HepG2 (cell line): ENCODE measurements at regions not wholly inside any gene's neighbourhood (a gene's known extent, or its start where the extent isn't known, plus 50 kb on each side); places are given as distances from the start of the nearest gene placed in this dataset.
A peak's percentile ranks its signal among the peaks of the same experiment; 100 is the strongest.

Source experiments
- ATAC-seq: fragments of 200-7000 bp; cut with Tn5 transposase; 3 replicates; pipeline ENCODE4 v1.9.1; 2020; ENCODE audit warnings: mild to moderate bottlenecking, moderate library complexity
- BruUV-seq: library from RNA; stranded (reverse); fragments of 400-500 nt; replicated peaks from 2 replicates; lab custom pipeline; 2021; lab: Mats Ljungman, UMichigan
- CTCF ChIA-PET: fragments of 300-600 bp; formaldehyde crosslinking; extraction: SDS; loops from one replicate; lab custom pipeline; 2021; ENCODE audit warnings: low total read pairs, inconsistent platforms, low intra/inter-chr PET ratio; lab: Yijun Ruan, JAX
- POLR2A ChIA-PET: fragments of 350-600 bp; sonication (Branson Sonifier 250); formaldehyde crosslinking; loops from one replicate; lab custom pipeline; 2020; ENCODE audit warnings: antibody characterized with exemption, inconsistent platforms; lab: Yijun Ruan, JAX
- DNase-seq: peaks from one replicate; pipeline ENCODE4 v3.0.0-alpha.2; 2015; ENCODE audit warnings: low spot score
- FAIRE-seq: peaks from 3 replicates; lab custom pipeline; 2011; peaks lifted over from hg19 to GRCh38; lab: Jason Lieb, UNC
- H2AFZ ChIP-seq: one replicate; pipeline ENCODE4 v1.6.1; 2011; ENCODE audit warnings: low read length, inconsistent platforms
- H3K27ac ChIP-seq: fragments of 300-600 bp; 3 replicates; pipeline ENCODE4 v1.8.0; 2011; ENCODE audit warnings: mixed run types, mild to moderate bottlenecking, mixed read lengths, low read length, inconsistent platforms; ENCODE audit not compliant: insufficient read depth; ENCODE audit errors: extremely low read length
- H3K27me3 ChIP-seq, 2 experiments: fragments of 200-600 bp in 1 of 2; 2 replicates in 1 of 2; 3 replicates in 1 of 2; pipeline versions ENCODE4 v1.6.0 to v1.8.0; 2011; ENCODE audit warnings: low read length in 2 of 2, mild to moderate bottlenecking in 2 of 2, moderate library complexity in 2 of 2, inconsistent platforms in 1 of 2; ENCODE audit not compliant: insufficient read depth in 2 of 2, control insufficient read depth in 1 of 2
- H3K36me3 ChIP-seq, 2 experiments: fragments of 200-600 bp in 1 of 2; replicated peaks in 1 of 2; 2 replicates in 1 of 2; 3 replicates in 1 of 2; pipeline versions ENCODE4 v1.5.1 to v1.8.0; 2011; ENCODE audit warnings: low read length in 2 of 2, inconsistent platforms in 1 of 2; ENCODE audit not compliant: insufficient read depth in 2 of 2, control insufficient read depth in 1 of 2
- H3K4me1 ChIP-seq: 2 replicates; pipeline ENCODE4 v1.5.1; 2012; ENCODE audit warnings: low read length, inconsistent platforms; ENCODE audit not compliant: insufficient read depth
- H3K4me2 ChIP-seq: 2 replicates; pipeline ENCODE4 v1.6.0; 2011; ENCODE audit warnings: low read depth, low read length, inconsistent platforms
- H3K4me3 ChIP-seq, 3 experiments: fragments of 200-600 bp in 1 of 3; sonication (generic), shearing (Covaris generic) in 1 of 3; replicated peaks in 1 of 3; 2 replicates each; pipeline ENCODE4 v1.5.1; 2011 to 2016; ENCODE audit warnings: low read length in 3 of 3, inconsistent platforms in 2 of 3, low read depth in 2 of 3, mild to moderate bottlenecking in 2 of 3, control low read depth in 1 of 3, mixed read lengths in 1 of 3; ENCODE audit not compliant: insufficient read depth in 1 of 3
- H3K79me2 ChIP-seq: one replicate; pipeline ENCODE4 v1.6.1; 2011; ENCODE audit warnings: low read length, inconsistent platforms; ENCODE audit not compliant: insufficient read depth
- H3K9ac ChIP-seq: 2 replicates; pipeline ENCODE4 v1.6.0; 2011; ENCODE audit warnings: mild to moderate bottlenecking, low read depth, low read length, inconsistent platforms; ENCODE audit not compliant: insufficient read depth
- H3K9me3 ChIP-seq: 2 replicates; pipeline ENCODE4 v1.5.1; 2012; ENCODE audit warnings: mild to moderate bottlenecking, low read length
- H4K20me1 ChIP-seq: 2 replicates; pipeline ENCODE4 v1.6.0; 2011; ENCODE audit warnings: inconsistent platforms, mild to moderate bottlenecking, low read length, moderate library complexity; ENCODE audit not compliant: insufficient read depth
- EHMT2 ChIP-seq: fragments of 200-600 bp; sonication (generic); IDR thresholded peaks from 2 replicates; pipeline ENCODE4 v1.7.0; 2017; ENCODE audit warnings: antibody characterized with exemption, low read depth, low read length, borderline replicate concordance
- FOSL2 ChIP-seq: sonication (generic); formaldehyde crosslinking; IDR thresholded peaks from 2 replicates; pipeline ENCODE4 v1.4.0; 2020; ENCODE audit warnings: missing genetic modification reagents
- HDAC2 ChIP-seq: sonication (generic); formaldehyde crosslinking; IDR thresholded peaks from 2 replicates; pipeline ENCODE4 v1.4.0; 2020; ENCODE audit warnings: missing genetic modification reagents
- HMG20B ChIP-seq: conservative IDR thresholded peaks from 2 replicates; pipeline ENCODE4 v1.6.1; 2016; ENCODE audit warnings: missing genetic modification reagents, missing compliant biosample characterization
- JDP2 ChIP-seq: sonication (generic); formaldehyde crosslinking; IDR thresholded peaks from 2 replicates; pipeline ENCODE4 v1.8.1; 2022; ENCODE audit warnings: missing genetic modification reagents, borderline replicate concordance
- KLF13 ChIP-seq: sonication (generic); formaldehyde crosslinking; IDR thresholded peaks from 2 replicates; pipeline ENCODE4 v1.4.0; 2020; ENCODE audit warnings: mild to moderate bottlenecking, missing genetic modification reagents
- MIER2 ChIP-seq: IDR thresholded peaks from 2 replicates; pipeline ENCODE4 v1.6.1; 2016; ENCODE audit warnings: missing biosample characterization, missing genetic modification reagents
- ZBTB3 ChIP-seq: sonication (generic); formaldehyde crosslinking; IDR thresholded peaks from 2 replicates; pipeline ENCODE4 v1.4.0; 2020; ENCODE audit warnings: low read depth, mild to moderate bottlenecking, moderate library complexity, missing genetic modification reagents, borderline replicate concordance
- ZFP36 ChIP-seq: fragments of 150-350 bp; IDR thresholded peaks from 2 replicates; pipeline ENCODE4 v1.6.1; 2018; ENCODE audit warnings: borderline replicate concordance, low read length, low read depth; ENCODE audit not compliant: partially characterized antibody
- ZNF382 ChIP-seq: sonication (generic); formaldehyde crosslinking; IDR thresholded peaks from 2 replicates; pipeline ENCODE4 v1.5.0; 2020; ENCODE audit warnings: missing genetic modification reagents, mild to moderate bottlenecking, borderline replicate concordance
- ZNF563 ChIP-seq: sonication (generic); formaldehyde crosslinking; IDR thresholded peaks from 2 replicates; pipeline ENCODE4 v1.8.0; 2022; ENCODE audit warnings: mild to moderate bottlenecking, moderate library complexity, missing genetic modification reagents
- ZNF616 ChIP-seq: sonication (generic); formaldehyde crosslinking; IDR thresholded peaks from 2 replicates; pipeline ENCODE4 v1.5.0; 2020; ENCODE audit warnings: low read depth, mild to moderate bottlenecking, missing genetic modification reagents
- ZNF781 ChIP-seq: sonication (generic); formaldehyde crosslinking; IDR thresholded peaks from 2 replicates; pipeline ENCODE4 v1.5.1; 2020; ENCODE audit warnings: borderline replicate concordance, mild to moderate bottlenecking, missing genetic modification reagents; ENCODE audit errors: not compliant biosample characterization
- WGBS: methylation state at CpG from one replicate; pipeline ENCODE4 v1.1.6; 2017; ENCODE audit warnings: low lambda C conversion rate; 5-methylcytosine and 5-hydroxymethylcytosine counted together
- in situ Hi-C: cut with HindIII; loops from 2 replicates; pipeline ENCODE4 v1.10.0; 2017; ENCODE audit warnings: low pct_unique_long_range_greater_than_20kb; ENCODE audit not compliant: extremely low pct_ligation_motif_present
- intact Hi-C: fragments of 100-400 bp; cut with micrococcal nuclease; formaldehyde crosslinking; loops from one replicate; pipeline ENCODE4 v1.10.0; 2022; ENCODE audit not compliant: unreplicated experiment
- TF ChIP-seq, protein P1 (sequence below): sonication (generic); formaldehyde crosslinking; IDR thresholded peaks from 2 replicates; pipeline ENCODE4 v1.5.1; 2020; ENCODE audit warnings: mild to moderate bottlenecking, missing genetic modification reagents, moderate library complexity
- TF ChIP-seq, protein P2 (sequence below): sonication (generic); formaldehyde crosslinking; IDR thresholded peaks from 2 replicates; pipeline ENCODE4 v1.4.0; 2020; ENCODE audit warnings: missing genetic modification reagents

DNA sequence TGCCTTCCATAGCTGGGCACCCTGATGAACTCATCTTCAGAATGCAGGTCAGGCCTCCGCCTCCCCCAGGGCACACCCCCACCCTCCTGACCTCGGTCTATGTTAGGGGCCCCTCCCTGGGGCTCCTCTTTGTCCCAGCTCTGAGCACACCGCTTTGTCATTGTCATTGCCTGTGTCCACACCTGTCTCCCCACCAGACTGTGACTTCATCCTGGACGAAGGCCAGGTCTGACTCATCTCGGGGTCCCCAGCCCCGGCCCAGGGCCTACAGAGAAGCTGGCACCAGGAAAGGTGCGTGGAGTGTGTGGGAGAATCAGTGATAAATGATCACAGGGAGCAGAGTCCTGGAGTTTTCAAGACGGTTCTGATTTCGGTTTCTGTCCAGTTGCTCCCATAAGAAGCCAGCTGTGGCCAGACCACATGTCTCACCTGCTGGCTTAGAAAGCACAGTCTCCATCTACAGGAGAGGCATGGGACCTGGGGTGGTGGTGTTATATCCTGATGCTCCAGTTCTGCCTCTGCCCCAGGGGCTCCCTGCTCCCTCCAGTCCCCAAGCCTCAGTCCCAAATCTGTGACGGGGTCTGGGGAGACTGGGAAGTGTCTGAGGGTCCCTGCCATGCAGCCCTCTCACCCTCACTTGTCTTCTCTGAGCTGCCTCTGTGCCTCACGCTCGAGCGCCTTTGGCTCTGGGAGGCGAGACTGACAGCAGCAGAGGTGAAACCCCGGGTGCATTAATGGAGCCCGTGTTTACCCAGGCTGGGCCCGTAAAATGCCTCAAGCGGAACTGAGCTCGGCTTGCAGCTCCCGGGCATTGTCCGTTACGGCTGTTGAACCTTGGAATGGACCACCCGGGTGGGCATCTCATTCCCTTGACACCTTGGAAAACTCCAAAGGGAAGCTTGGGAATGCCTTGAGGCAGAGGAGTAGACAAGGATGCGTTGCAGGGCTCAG is 85.5 kb upstream of the WNT11 start (continued):
- TF ChIP-seq, protein P1, sequence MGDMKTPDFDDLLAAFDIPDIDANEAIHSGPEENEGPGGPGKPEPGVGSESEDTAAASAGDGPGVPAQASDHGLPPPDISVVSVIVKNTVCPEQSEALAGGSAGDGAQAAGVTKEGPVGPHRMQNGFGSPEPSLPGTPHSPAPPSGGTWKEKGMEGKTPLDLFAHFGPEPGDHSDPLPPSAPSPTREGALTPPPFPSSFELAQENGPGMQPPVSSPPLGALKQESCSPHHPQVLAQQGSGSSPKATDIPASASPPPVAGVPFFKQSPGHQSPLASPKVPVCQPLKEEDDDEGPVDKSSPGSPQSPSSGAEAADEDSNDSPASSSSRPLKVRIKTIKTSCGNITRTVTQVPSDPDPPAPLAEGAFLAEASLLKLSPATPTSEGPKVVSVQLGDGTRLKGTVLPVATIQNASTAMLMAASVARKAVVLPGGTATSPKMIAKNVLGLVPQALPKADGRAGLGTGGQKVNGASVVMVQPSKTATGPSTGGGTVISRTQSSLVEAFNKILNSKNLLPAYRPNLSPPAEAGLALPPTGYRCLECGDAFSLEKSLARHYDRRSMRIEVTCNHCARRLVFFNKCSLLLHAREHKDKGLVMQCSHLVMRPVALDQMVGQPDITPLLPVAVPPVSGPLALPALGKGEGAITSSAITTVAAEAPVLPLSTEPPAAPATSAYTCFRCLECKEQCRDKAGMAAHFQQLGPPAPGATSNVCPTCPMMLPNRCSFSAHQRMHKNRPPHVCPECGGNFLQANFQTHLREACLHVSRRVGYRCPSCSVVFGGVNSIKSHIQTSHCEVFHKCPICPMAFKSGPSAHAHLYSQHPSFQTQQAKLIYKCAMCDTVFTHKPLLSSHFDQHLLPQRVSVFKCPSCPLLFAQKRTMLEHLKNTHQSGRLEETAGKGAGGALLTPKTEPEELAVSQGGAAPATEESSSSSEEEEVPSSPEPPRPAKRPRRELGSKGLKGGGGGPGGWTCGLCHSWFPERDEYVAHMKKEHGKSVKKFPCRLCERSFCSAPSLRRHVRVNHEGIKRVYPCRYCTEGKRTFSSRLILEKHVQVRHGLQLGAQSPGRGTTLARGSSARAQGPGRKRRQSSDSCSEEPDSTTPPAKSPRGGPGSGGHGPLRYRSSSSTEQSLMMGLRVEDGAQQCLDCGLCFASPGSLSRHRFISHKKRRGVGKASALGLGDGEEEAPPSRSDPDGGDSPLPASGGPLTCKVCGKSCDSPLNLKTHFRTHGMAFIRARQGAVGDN (CRISPR knock-in tag), result peak; percentile 23; the same call in 1 of the 2 replicates
- TF ChIP-seq ZNF563 (CRISPR knock-in tag), result peak; percentile 87
- TF ChIP-seq HDAC2 (CRISPR knock-in tag), result no peak
- no peak for TF ChIP-seq EHMT2
- TF ChIP-seq FOSL2 (CRISPR knock-in tag), result peak; percentile 85

DNA sequence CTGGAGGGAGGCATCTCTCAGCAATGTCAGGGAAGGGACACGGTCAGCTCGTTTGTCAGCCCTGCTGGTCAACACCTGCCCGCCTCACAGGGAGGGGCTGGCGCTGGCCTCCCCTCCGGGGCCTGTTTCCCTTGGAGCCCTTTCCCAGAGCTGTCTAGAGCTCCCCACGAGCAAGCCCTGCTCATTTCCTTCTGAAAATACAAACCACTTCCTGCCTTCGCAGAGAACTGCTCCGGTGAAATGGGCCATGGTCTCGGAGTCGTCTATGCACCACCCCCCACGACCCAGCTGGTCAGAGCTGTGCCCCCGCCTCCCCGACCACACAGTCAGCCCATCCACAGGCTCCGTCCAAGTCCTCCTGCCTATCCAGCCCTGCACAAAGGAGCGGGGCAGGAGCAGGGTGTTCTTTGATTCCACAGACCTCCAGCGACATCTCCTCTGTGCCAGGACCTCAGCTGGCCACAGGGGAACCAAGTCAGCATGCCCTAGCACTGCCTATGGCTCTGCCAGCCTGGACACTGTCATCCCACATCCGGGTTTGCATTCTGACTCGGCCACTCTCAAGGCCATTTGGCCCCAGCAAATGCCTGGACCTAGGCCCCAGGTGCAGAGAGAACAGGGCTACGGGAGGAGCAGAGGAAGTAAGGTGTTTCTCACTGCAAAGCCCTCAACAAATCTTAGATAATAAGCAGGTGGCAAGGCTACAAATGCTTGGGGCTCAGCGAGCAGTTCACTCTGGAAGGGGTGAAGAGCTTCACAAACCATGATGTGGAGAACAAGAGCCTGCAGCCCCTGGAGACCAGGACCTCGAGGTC is 82.1 kb upstream of the WNT11 start:
- BruUV-seq, result no TSS peak
- DNase-seq (no peak), ATAC-seq (peak; percentile 13; the same call in 2 of the 3 replicates), FAIRE-seq (no peak)
- H3K79me2 ChIP-seq, result no peaks in the 10 kb centered on the region
- peaks cover 3 to 27% of the 10 kb centered on the region in 2 experiments; a peak in 3 of 5 replicates for H3K27me3 ChIP-seq
- ChIA-PET POLR2A (no interaction called here), CTCF (no interaction called here)
- no peak overlapping the region for H3K27ac ChIP-seq
- no peak overlapping the region for H3K9ac ChIP-seq
- no peaks in the 10 kb centered on the region for H3K9me3 ChIP-seq
- 21% methylated on average over 11 of the region's 21 CpGs for WGBS
- H3K4me2 ChIP-seq, result peak overlapping the region; percentile 5; the same call in 1 of the 2 replicates
- in situ Hi-C loops (no loop called here), intact Hi-C loops (no loop called here)
- H3K4me1 ChIP-seq, result peaks cover 9% of the 10 kb centered on the region; the same call in 1 of the 2 replicates
- H3K4me3 ChIP-seq, result no peak overlapping the region
- H4K20me1 ChIP-seq, result no peaks in the 10 kb centered on the region
- H3K36me3 ChIP-seq, result no peaks in the 10 kb centered on the region
- H2AFZ ChIP-seq, result no peak overlapping the region
- TF ChIP-seq KLF13 (CRISPR knock-in tag) (no peak), ZNF616 (CRISPR knock-in tag) (no peak), HMG20B (no peak), ZFP36 (no peak), MIER2 (CRISPR knock-in tag) (no peak), ZBTB3 (CRISPR knock-in tag) (no peak), JDP2 (CRISPR knock-in tag) (no peak), ZNF382 (no peak), ZNF781 (CRISPR knock-in tag) (no peak)
- TF ChIP-seq, protein P2, sequence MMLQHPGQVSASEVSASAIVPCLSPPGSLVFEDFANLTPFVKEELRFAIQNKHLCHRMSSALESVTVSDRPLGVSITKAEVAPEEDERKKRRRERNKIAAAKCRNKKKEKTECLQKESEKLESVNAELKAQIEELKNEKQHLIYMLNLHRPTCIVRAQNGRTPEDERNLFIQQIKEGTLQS (CRISPR knock-in tag), result no peak
